HG03103 (cell line): ENCODE measurements at regions not wholly inside any gene's neighbourhood (a gene's known extent, or its start where the extent isn't known, plus 50 kb on each side); places are given as distances from the start of the nearest gene placed in this dataset.
"Not testable (repeated sequence)": the region's sequence is repeated elsewhere in the genome, so short reads cannot be mapped to it uniquely, and the experiment has no call there.

Experiments
- ATAC-seq: cut with Tn5 transposase; IDR thresholded peaks from one replicate; pipeline ENCODE4 v1.9.1; 2021; ENCODE audit warnings: low read depth; ENCODE audit not compliant: unreplicated experiment

DNA sequence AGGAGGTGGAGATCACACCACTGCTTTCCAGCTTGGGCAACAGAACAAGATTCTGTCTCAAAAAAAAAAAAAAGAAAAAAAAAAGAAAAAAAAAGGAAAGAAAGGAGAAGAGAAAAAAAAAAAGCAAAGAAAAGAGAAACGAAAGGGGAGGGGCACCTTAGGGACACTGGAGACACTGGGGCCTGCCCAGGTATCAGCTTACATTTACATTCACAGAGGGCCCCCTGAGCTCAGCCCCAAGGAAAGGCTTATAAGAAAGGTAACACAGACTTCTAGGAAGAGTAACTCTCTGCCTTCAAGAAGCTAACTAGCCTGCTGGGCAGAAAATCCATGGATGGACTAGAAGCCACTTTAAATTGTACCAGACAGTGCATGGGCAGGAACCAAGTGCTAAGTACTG, 108.8 kb downstream of the NPY start:
- no peak for ATAC-seq

DNA sequence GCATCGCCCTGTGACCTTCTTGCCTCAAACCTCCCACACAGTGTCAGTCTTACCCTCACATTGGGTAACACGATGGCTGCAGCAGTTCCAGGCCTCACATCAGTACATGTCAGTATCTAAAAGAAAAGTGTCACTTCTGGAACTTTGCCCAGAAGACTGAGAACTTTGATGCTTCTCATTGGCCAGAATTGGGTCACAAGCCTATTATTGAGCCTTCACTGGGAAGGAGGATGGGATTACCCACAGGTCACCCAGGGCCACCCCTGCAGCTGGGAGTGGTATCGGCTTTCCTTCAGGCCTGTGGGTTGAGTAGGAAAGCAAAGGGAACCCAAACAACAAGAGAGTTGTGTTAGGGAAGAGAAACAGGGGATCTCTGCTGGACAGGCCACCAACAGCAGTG, 111.5 kb downstream of the NPY start:
- no peak for ATAC-seq

DNA sequence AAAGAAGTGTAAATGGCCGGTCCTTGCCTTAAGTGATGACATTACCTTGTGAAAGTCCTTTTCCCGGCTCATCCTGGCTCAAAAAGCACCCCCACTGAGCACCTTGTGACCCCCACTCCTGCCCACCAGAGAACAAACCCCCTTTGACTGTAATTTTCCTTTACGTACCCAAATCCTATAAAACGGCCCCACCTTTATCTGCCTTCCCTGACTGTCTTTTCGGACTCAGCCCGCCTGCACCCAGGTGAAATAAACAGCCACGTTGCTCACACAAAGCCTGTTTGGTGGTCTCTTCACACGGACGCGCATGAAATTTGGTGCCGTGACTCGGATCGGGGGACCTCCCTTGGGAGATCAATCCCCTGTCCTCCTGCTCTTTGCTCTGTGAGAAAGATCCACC, 112.4 kb downstream of the NPY start:
- not testable (repeated sequence) for ATAC-seq

- ATAC-seq = no peak
Observed at GRCh38 chr7:24401628-24402593, 117.9 kb downstream of the NPY start.

DNA sequence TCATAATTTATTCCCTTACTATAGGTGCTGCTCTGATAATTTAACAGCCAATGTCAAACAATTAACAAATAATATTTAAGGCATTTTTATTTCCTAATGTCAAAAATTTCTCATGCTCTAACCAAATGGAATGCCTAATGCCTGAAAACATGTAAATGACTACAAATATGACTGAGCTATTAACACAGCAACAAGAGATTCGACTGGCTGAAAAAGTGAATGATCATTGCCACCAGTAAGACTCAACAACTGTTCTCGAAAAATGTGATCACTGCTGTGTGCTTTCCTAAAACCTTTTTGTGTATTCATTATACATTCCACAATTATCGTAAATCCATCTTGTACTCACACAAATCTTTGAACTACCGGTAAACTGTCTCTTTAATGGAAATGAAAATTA, 118.7 kb downstream of the NPY start:
- no peak for ATAC-seq

DNA sequence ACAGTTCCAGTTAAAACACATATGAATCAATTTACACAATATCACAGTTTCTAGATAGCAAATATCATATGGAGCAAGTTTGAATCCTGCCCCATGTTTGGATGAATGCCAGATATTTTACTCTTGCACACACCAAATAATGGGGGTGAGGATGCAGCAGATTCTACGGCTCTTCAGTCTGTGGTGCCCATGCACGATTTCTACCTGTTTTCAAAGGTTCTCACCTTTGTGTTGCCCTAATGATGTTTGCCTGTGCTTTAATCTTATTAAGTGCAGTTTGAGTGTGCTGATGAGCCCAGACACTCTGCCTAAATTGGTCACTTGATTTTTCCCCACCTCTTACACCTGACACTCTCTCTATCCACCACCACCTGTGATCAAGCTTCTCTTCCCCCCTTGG, 119.6 kb downstream of the NPY start:
- no peak for ATAC-seq

- ATAC-seq = no peak
Observed at GRCh38 chr7:24404315-24404714, 120.3 kb downstream of the NPY start.

- ATAC-seq = no peak
Observed at GRCh38 chr7:24405002-24405401, 121.0 kb downstream of the NPY start.

DNA sequence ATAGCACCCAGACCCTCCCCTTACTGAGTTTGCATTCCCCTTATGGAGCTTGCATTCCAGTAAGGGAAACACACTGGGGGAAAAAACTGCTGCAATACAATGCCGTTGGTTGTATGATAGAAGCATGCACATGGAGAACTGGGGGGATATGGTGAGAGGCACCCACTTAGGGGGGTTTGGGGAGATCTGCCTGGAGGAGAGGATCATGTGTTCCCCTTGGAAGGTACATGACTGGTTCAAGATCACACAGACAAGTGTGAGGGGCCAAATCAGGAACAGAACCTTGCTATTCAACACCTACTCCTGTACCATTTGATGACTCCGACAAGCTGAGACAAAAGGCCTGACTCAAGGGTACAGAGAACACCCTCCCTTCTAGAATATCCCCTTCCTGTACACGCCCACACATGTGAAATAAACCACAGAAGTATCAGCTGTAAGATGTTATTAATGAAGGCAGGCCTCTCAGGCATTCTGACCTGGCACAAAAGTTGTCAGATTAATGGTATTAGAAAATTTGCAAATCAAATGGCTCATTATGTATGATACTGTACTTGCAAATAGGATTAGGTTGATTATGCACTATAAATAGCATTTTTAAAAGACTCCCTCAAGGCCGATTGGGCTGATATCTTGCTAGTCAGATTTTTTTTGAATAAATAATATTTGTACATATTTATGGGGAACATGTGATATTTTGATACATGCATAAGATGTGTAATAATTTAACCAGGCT, 122.2 kb downstream of the NPY start:
- no peak for ATAC-seq

DNA sequence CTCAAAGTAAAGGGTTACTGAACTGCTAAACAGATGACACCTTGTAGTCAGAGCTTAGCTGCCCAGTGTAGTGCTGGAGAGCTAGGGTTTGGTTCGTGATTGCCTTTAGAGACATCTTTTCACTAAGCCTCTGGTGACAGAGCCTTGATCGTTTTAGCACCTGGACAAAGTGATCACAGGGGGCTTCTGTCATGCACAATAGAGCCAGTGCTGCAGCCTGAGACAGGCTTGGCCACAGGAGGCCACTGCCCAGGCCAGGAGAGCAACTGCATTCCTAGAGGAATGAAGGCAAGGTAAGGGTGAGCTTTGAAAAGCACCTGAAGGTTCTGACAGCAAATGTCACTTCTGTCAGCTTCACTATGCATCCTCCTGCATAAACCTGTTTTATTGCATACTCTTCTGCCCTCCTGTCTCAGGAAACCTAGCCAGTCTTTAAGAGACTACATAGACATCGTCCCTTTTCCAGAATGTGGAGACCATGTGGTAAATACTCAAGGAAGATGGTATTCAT, 122.9 kb downstream of the NPY start:
- ATAC-seq = no peak

DNA sequence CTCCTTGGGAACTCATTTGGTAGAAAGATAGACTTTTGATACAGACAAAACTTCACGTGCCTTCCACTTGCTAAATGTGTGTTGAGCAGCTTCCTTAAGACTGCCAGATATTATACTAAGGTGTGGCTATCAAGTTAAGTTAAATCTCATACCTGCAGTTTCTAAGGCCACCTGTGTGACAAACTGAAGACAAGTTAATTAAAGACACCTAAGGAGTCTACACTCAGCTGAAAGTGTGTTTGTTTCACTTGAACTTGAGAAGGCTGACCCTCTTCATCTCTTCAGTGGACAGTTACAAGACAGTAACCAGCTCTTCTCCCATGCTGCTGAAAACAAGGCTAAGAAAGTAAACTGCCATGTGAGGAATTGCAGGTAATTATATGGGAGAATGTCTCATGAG, 124.0 kb downstream of the NPY start:
- no peak for ATAC-seq

DNA sequence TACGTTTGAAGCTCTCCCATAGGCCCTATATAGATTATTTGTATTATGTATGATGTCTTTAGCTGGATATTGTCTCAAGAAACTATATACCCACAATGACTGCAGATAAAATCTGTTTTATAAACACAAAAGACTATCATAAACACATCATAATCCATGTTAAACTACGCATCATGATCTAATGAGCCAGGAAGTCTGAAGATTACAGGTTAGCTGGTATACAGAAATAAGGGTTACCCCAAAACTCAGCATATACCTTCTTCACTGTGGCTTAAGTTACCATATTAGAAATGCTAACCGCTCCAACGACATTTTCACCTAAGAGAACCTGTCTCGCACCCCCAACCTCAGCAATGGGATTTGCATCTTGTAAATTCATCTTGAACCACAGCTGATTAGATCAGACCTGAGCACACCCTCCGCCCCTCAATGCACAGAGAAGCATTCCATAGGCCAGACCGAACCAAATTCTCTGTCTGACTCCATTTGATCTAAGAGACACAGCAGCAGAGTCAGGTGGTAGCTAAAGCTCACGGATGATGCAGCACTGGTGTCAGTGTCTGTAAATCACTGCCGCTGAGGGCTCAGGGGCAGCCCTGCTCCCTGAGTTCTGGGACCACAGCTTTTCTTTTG, 124.9 kb downstream of the NPY start:
- ATAC-seq = no peak

DNA sequence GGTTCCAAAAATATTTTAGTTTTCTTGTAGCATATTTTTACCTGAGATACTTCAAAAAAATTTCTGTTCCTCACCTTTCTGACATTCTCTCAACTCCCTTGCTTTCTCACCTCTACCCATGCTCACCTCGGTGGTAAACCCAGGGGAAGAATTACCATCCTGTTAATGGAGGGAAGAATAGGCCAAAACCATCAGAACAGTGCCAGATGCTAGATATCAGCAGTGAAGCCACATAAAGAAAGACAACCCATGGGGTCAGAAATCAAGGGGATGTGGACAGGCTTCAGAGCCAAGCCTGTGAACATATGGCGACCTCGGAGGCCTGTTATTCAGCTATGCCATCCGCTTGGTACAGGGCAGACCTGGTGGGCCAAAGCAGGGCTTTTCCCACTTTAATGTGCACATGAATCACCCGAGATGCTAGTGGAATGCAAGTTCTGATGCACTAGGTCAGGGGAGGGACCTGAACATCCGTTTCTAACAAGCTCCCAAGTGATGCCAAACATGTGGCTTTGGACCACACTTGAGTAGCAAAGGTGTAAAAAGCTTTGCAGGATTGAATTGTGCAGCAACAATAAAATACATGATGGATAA, 125.5 kb downstream of the NPY start:
- no peak for ATAC-seq

GRCh38 chr7:24411226-24411625, 127.2 kb downstream of the NPY start:
- no peak for ATAC-seq

GRCh38 chr7:24417526-24418120, 133.6 kb downstream of the NPY start:
- ATAC-seq = no peak

- ATAC-seq = no peak
Observed at GRCh38 chr7:24419077-24419476, 135.1 kb downstream of the NPY start.

DNA sequence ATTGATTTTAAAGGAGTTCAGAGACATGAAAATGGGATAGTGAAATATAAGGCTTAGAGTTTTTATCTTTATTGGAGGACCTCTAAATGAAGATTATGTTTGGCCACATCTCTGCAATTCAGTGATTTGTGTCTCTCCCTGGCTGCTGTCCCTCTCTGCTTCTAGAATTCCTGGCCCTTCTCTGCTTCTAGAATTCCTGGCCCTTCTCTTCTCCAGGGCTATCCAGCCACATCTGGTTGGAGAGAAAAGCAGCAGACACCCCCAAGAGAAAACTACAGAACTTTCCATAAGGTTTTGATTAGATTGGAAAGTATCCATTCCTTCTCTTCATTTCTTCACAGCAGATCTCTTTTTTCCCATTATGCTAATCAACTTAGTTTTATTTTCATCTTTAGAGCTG, 135.5 kb downstream of the NPY start:
- ATAC-seq = no peak

GRCh38 chr7:24422441-24423010, 138.5 kb downstream of the NPY start:
- ATAC-seq = no peak

DNA sequence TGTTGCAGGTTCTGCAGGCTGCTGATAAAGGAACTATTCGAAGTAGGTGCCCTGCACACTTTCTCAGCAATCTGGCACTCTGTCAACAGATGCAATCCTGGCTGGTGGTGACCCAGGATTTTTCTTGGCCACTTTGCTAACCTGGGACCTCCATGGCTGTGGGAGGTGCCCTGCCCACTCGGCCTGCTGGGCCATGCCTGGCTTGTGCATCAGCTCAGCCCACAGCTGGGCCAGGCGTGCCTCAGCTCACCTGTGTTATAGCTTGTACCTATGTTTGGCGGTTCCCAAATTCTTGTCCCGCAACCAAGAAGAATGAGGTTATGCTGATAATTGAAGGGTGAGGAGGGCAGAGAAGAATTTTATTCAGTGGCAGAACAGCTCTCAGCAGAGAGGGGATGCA, 141.7 kb downstream of the NPY start:
- no peak for ATAC-seq

DNA sequence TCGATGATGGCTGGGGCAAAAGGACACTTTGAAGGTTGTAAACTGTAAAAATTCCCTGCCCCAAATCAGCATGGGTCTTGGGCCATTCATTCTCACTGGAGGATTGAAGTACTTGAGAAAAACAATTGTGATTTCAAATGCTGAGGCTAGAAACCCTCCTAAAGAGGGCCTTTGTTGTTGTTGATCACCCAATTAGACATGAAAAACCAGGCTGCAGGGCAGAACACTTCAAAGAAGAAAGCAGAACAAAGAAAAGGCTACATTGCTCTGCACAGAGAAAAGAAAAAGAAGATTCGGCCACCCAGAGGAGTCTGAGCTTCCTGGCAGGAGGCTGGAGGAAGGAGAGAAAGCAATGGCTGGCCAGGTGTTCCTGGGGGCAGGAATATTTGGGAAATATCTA, 143.1 kb downstream of the NPY start:
- ATAC-seq = no peak
